H1 (cell line): ENCODE measurements at regions not wholly inside any gene's neighbourhood (a gene's known extent, or its start where the extent isn't known, plus 50 kb on each side); places are given as distances from the start of the nearest gene placed in this dataset.

Source experiments
- CTCF ChIA-PET: fragments of 300-600 bp; sonication (Branson Sonifier 250); formaldehyde crosslinking; loops from one replicate; lab custom pipeline; 2021; ENCODE audit not compliant: partially characterized antibody; lab: Charles Lee
- POLR2A ChIA-PET: fragments of 300-600 bp; sonication (Branson Sonifier 250); formaldehyde crosslinking; loops from one replicate; lab custom pipeline; 2021; ENCODE audit warnings: inconsistent platforms; ENCODE audit not compliant: partially characterized antibody; lab: Charles Lee
- DNase-seq, 2 experiments: peaks; one replicate each; pipeline versions ENCODE4 v3.0.0 to v3.0.0-alpha.2; 2010 to 2022; ENCODE audit warnings: low spot score in 2 of 2, low read depth in 1 of 2, mixed read lengths in 1 of 2
- FAIRE-seq: peaks from 2 replicates; lab custom pipeline; 2011; peaks lifted over from hg19 to GRCh38; lab: Jason Lieb, UNC
- H2AFZ ChIP-seq: 2 replicates; pipeline ENCODE4 v1.8.1; 2012; ENCODE audit warnings: low read length, inconsistent platforms
- H2AK5ac ChIP-seq: 2 replicates; pipeline ENCODE4 v1.6.1; 2013; ENCODE audit warnings: low read depth, low read length
- H2BK120ac ChIP-seq: replicated peaks from 2 replicates; pipeline ENCODE3; 2013; ENCODE audit warnings: low read depth, low read length, inconsistent platforms
- H2BK12ac ChIP-seq: 2 replicates; pipeline ENCODE4 v1.6.1; 2013; ENCODE audit warnings: low read depth, low read length
- H2BK15ac ChIP-seq: 2 replicates; pipeline ENCODE4 v1.6.1; 2013; ENCODE audit warnings: low read length
- H2BK20ac ChIP-seq: 2 replicates; pipeline ENCODE4 v1.6.1; 2013; ENCODE audit warnings: low read length
- H2BK5ac ChIP-seq: 2 replicates; pipeline ENCODE4 v1.6.1; 2013; ENCODE audit warnings: low read depth, low read length
- H3K14ac ChIP-seq: 2 replicates; pipeline ENCODE4 v1.6.1; 2013; ENCODE audit warnings: inconsistent platforms; ENCODE audit not compliant: insufficient read length
- H3K18ac ChIP-seq: 2 replicates; pipeline ENCODE4 v1.6.1; 2013; ENCODE audit warnings: low read length; ENCODE audit errors: extremely low read depth
- H3K23ac ChIP-seq: 2 replicates; pipeline ENCODE4 v1.6.1; 2013; ENCODE audit warnings: inconsistent platforms; ENCODE audit not compliant: insufficient read length
- H3K23me2 ChIP-seq: 2 replicates; pipeline ENCODE4 v1.6.1; 2013; ENCODE audit warnings: low read depth, low read length
- H3K27ac ChIP-seq: 2 replicates; pipeline ENCODE4 v1.6.1; 2011; ENCODE audit warnings: low read depth, low read length, inconsistent platforms
- H3K27me3 ChIP-seq, 4 experiments: replicated peaks in 1 of 4; 1 replicate in 1 of 4; 2 replicates in 3 of 4; pipeline versions ENCODE4 v1.6.1 to v1.8.1; 2011 to 2013; ENCODE audit warnings: low read length in 3 of 4, mild to moderate bottlenecking in 3 of 4, inconsistent platforms in 2 of 4, mixed read lengths in 2 of 4, moderate library complexity in 1 of 4; ENCODE audit not compliant: control insufficient read depth in 3 of 4, insufficient read depth in 3 of 4; ENCODE audit errors: extremely low read depth in 1 of 4
- H3K36me3 ChIP-seq, 4 experiments: 2 replicates each; pipeline versions ENCODE4 v1.6.1 to v1.8.1; 2011 to 2013; ENCODE audit warnings: mild to moderate bottlenecking in 4 of 4, low read length in 3 of 4, moderate library complexity in 2 of 4, control low read depth in 1 of 4, inconsistent platforms in 1 of 4; ENCODE audit not compliant: insufficient read depth in 4 of 4, control insufficient read depth in 2 of 4
- H3K4ac ChIP-seq: replicated peaks from 2 replicates; pipeline ENCODE3; 2013; ENCODE audit warnings: low read length, low read depth, mixed read lengths, inconsistent platforms; ENCODE audit not compliant: insufficient read length
- H3K4me1 ChIP-seq, 4 experiments: replicated peaks in 1 of 4; 1 replicate in 1 of 4; 2 replicates in 3 of 4; pipeline versions ENCODE4 v1.6.1 to v1.8.1; 2011 to 2013; ENCODE audit warnings: low read length in 3 of 4, inconsistent platforms in 2 of 4, mixed read lengths in 1 of 4; ENCODE audit not compliant: insufficient read depth in 4 of 4, control insufficient read depth in 3 of 4
- H3K4me2 ChIP-seq, 2 experiments: 2 replicates each; pipeline versions ENCODE4 v1.6.1 to v1.8.1; 2011 to 2013; ENCODE audit warnings: low read depth in 2 of 2, low read length in 2 of 2, control low read depth in 1 of 2, inconsistent platforms in 1 of 2, mild to moderate bottlenecking in 1 of 2; ENCODE audit not compliant: insufficient read depth in 1 of 2
- H3K4me3 ChIP-seq, 4 experiments: fragments of 200-600, 300-600 bp in 1 of 4; sonication (generic), shearing (Covaris generic), sonication (Bioruptor Twin) in 1 of 4; 2 replicates each; pipeline versions ENCODE4 v1.5.1 to v1.8.1; 2011 to 2016; ENCODE audit warnings: low read length in 4 of 4, low read depth in 3 of 4, control low read depth in 2 of 4, inconsistent platforms in 2 of 4, mild to moderate bottlenecking in 2 of 4, mixed read lengths in 1 of 4, moderate library complexity in 1 of 4; ENCODE audit not compliant: insufficient read depth in 2 of 4; ENCODE audit errors: extremely low read depth in 1 of 4
- H3K56ac ChIP-seq: replicated peaks from 2 replicates; pipeline ENCODE3; 2013; ENCODE audit warnings: low read depth, mild to moderate bottlenecking, mixed read lengths, low read length, inconsistent platforms; ENCODE audit not compliant: insufficient read length
- H3K79me1 ChIP-seq: 2 replicates; pipeline ENCODE4 v1.6.1; 2013; ENCODE audit warnings: low read depth, low read length, control low read depth
- H3K79me2 ChIP-seq, 2 experiments: 2 replicates each; pipeline versions ENCODE4 v1.6.1 to v1.8.1; 2012 to 2013; ENCODE audit warnings: low read length in 2 of 2, mild to moderate bottlenecking in 2 of 2, inconsistent platforms in 1 of 2; ENCODE audit not compliant: insufficient read depth in 2 of 2, control insufficient read depth in 1 of 2
- H3K9ac ChIP-seq, 4 experiments: replicated peaks in 1 of 4; 1 replicate in 1 of 4; 2 replicates in 3 of 4; pipeline versions ENCODE4 v1.6.1 to v1.8.1; 2011 to 2013; ENCODE audit warnings: low read depth in 3 of 4, low read length in 3 of 4, control low read depth in 2 of 4, mild to moderate bottlenecking in 2 of 4, moderate library complexity in 2 of 4, inconsistent platforms in 1 of 4; ENCODE audit errors: extremely low read depth in 1 of 4
- H3K9me3 ChIP-seq, 2 experiments: 2 replicates each; pipeline versions ENCODE4 v1.6.1 to v1.8.1; 2012 to 2013; ENCODE audit warnings: mild to moderate bottlenecking in 2 of 2, moderate library complexity in 2 of 2, control low read depth in 1 of 2, inconsistent platforms in 1 of 2, low read depth in 1 of 2, low read length in 1 of 2, mixed read lengths in 1 of 2; ENCODE audit not compliant: insufficient read depth in 2 of 2
- H4K20me1 ChIP-seq, 2 experiments: replicated peaks in 1 of 2; 2 replicates each; pipeline versions ENCODE3 to v1.8.1; 2011 to 2013; ENCODE audit warnings: inconsistent platforms in 2 of 2, low read length in 2 of 2, mild to moderate bottlenecking in 1 of 2; ENCODE audit not compliant: insufficient read depth in 2 of 2, control insufficient read depth in 1 of 2
- H4K5ac ChIP-seq: 2 replicates; pipeline ENCODE4 v1.6.1; 2013; ENCODE audit warnings: low read length, low read depth, mixed read lengths, inconsistent platforms; ENCODE audit not compliant: insufficient read length
- H4K8ac ChIP-seq: 2 replicates; pipeline ENCODE4 v1.8.0; 2013; ENCODE audit warnings: mild to moderate bottlenecking, moderate library complexity, low read length, inconsistent platforms; ENCODE audit not compliant: insufficient read depth; ENCODE audit errors: extremely low read depth
- H4K91ac ChIP-seq: replicated peaks from 2 replicates; pipeline ENCODE3; 2013; ENCODE audit warnings: low read length, mixed read lengths, inconsistent platforms; ENCODE audit not compliant: insufficient read length
- BACH1 ChIP-seq: IDR thresholded peaks from 2 replicates; pipeline ENCODE4 v1.6.1; 2012; ENCODE audit warnings: low read length, improper control_type of control experiment
- EP300 ChIP-seq, 2 experiments: IDR thresholded peaks; 1 replicate in 1 of 2; 2 replicates in 1 of 2; pipeline ENCODE4 v1.6.1; 2011 to 2012; ENCODE audit warnings: low read depth in 2 of 2, low read length in 2 of 2, mild to moderate bottlenecking in 2 of 2, borderline replicate concordance in 1 of 2, inconsistent platforms in 1 of 2, moderate library complexity in 1 of 2
- EZH2 ChIP-seq: fragments of 200-600 bp; sonication (generic); IDR thresholded peaks from 2 replicates; pipeline ENCODE4 v1.7.1; 2012; ENCODE audit warnings: low read depth, mild to moderate bottlenecking, moderate library complexity, low read length, inconsistent platforms; ENCODE audit not compliant: severe bottlenecking
- HDAC2 ChIP-seq, 2 experiments: fragments of 300-600 bp in 1 of 2; sonication (generic) in 1 of 2; IDR thresholded peaks; 2 replicates each; pipeline ENCODE4 v1.6.1; 2011 to 2012; ENCODE audit warnings: low read depth in 2 of 2, low read length in 2 of 2, mild to moderate bottlenecking in 2 of 2, moderate library complexity in 2 of 2, borderline replicate concordance in 1 of 2, inconsistent platforms in 1 of 2
- KDM4A ChIP-seq: IDR thresholded peaks from one replicate; pipeline ENCODE4 v1.7.1; 2012; ENCODE audit warnings: low read depth, mild to moderate bottlenecking, moderate library complexity, low read length, inconsistent platforms; ENCODE audit not compliant: severe bottlenecking
- MAFK ChIP-seq: IDR thresholded peaks from 2 replicates; pipeline ENCODE4 v1.6.1; 2012; ENCODE audit warnings: low read depth, mild to moderate bottlenecking, improper control_type of control experiment, low read length
- NANOG ChIP-seq: IDR thresholded peaks from 2 replicates; pipeline ENCODE4 v1.6.1; 2011; ENCODE audit warnings: low read length, low read depth, mild to moderate bottlenecking, inconsistent platforms; ENCODE audit not compliant: insufficient read depth, poor library complexity, severe bottlenecking
- POLR2AphosphoS5 ChIP-seq: IDR thresholded peaks from 2 replicates; pipeline ENCODE4 v1.6.1; 2011; ENCODE audit warnings: low read depth, low read length
- POU5F1 ChIP-seq: IDR thresholded peaks from 2 replicates; pipeline ENCODE4 v1.6.1; 2011; ENCODE audit warnings: low read depth, mild to moderate bottlenecking, low read length, moderate library complexity
- RFX5 ChIP-seq: IDR thresholded peaks from 2 replicates; pipeline ENCODE4 v1.6.1; 2011; ENCODE audit warnings: low read depth, low read length, improper control_type of control experiment, borderline replicate concordance
- RNF2 ChIP-seq: fragments of 200-900, 300-1000 bp; sonication (generic); IDR thresholded peaks from 2 replicates; pipeline ENCODE4 v1.7.1; 2016; ENCODE audit warnings: borderline replicate concordance, low read depth, mild to moderate bottlenecking, antibody characterized with exemption, low read length; ENCODE audit not compliant: poor library complexity, severe bottlenecking; ENCODE audit errors: missing control alignments
- SIX5 ChIP-seq: IDR thresholded peaks from 2 replicates; pipeline ENCODE4 v1.6.1; 2011; ENCODE audit warnings: mild to moderate bottlenecking, low read depth, low read length
- SP1 ChIP-seq: IDR thresholded peaks from 2 replicates; pipeline ENCODE4 v1.6.1; 2011; ENCODE audit warnings: low read depth, low read length
- WGBS, 2 experiments: shearing (Covaris generic) in 1 of 2; methylation state at CpG; one replicate each; pipeline versions ENCODE4 v1.1.6 to v1.1.7; 2013 to 2015; ENCODE audit warnings: low lambda C conversion rate in 2 of 2, mixed read lengths in 2 of 2, inconsistent platforms in 1 of 2, low coverage in 1 of 2, missing lambda C conversion rate in 1 of 2; ENCODE audit not compliant: insufficient replicate concordance in 2 of 2, insufficient coverage in 1 of 2, insufficient read length in 1 of 2; ENCODE audit errors: extremely low coverage in 1 of 2, missing lambda C conversion rate in 1 of 2; 5-methylcytosine and 5-hydroxymethylcytosine counted together
- TF ChIP-seq, protein P1 (sequence below): IDR thresholded peaks from 2 replicates; pipeline ENCODE4 v1.6.1; 2012; ENCODE audit warnings: inconsistent platforms

DNA sequence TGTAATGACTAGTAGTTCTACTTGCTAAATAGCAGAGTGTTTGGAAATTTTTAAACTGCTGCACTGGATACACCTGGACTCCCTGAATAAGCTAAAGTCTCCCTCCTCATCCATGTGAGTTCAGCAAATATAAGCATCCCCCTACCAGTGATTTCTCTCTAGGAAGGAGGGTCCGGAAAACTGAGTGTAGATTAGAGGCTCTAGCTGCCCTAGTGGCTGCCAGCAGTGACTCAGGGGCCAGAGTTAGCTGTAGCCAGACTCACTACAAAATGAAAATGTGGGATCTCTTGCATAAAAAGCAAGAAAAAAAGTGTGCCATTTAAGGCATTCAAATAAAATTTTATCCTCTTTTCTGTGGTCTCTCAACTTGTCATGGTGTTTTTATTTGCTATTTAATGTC, 485.0 kb upstream of the ATP11B start:
- H3K79me1 ChIP-seq: no peaks in the 10 kb centered on the region
- no peak overlapping the region for H4K8ac ChIP-seq
- no peak overlapping the region for H3K9ac ChIP-seq
- H2BK120ac ChIP-seq: no peak overlapping the region
- H4K20me1 ChIP-seq: no peaks in the 10 kb centered on the region
- no peak overlapping the region for H3K14ac ChIP-seq
- ChIA-PET POLR2A (no interaction called here), CTCF (no interaction called here)
- no peak overlapping the region for H3K4me3 ChIP-seq
- H4K91ac ChIP-seq: no peak overlapping the region
- H3K4me2 ChIP-seq: no peak overlapping the region
- H2BK12ac ChIP-seq: no peak overlapping the region
- no peak overlapping the region for H4K5ac ChIP-seq
- WGBS, 2 experiments: 58% methylated on average over 1 of the region's 1 CpG; no CpG with 5 or more reads in 1 of the 2 experiments
- H3K23ac ChIP-seq: no peak overlapping the region
- H3K27me3 ChIP-seq: no peaks in the 10 kb centered on the region
- no peaks in the 10 kb centered on the region for H3K36me3 ChIP-seq
- H3K79me2 ChIP-seq: no peaks in the 10 kb centered on the region
- no peak overlapping the region for H3K18ac ChIP-seq
- DNase-seq: no peak
- H2AK5ac ChIP-seq: no peak overlapping the region
- H2BK5ac ChIP-seq: no peak overlapping the region
- no peak overlapping the region for H3K27ac ChIP-seq
- no peak overlapping the region for H3K4ac ChIP-seq
- H3K4me1 ChIP-seq: peaks cover 0 to 5% (median 0%) of the 10 kb centered on the region in 4 experiments; a peak in 2 of 7 replicates
- no peak for FAIRE-seq
- H2AFZ ChIP-seq: no peak overlapping the region
- H2BK15ac ChIP-seq: no peak overlapping the region
- H3K23me2 ChIP-seq: no peaks in the 10 kb centered on the region
- no peak overlapping the region for H3K56ac ChIP-seq
- no peaks in the 10 kb centered on the region for H3K9me3 ChIP-seq
- no peak overlapping the region for H2BK20ac ChIP-seq
- no peak for TF ChIP-seq HDAC2 (IDR thresholded peaks at IDR 0.05; ENCODE audit: borderline replicate concordance in 1 of 2, low read depth in 2 of 2, low read length in 2 of 2)
- TF ChIP-seq POU5F1: no peak
- TF ChIP-seq KDM4A: no peak
- no peak for TF ChIP-seq RFX5
- no peak for TF ChIP-seq EP300 (IDR thresholded peaks at IDR 0.05; ENCODE audit: borderline replicate concordance in 1 of 2, low read depth in 2 of 2, low read length in 2 of 2)
- TF ChIP-seq, protein P1, sequence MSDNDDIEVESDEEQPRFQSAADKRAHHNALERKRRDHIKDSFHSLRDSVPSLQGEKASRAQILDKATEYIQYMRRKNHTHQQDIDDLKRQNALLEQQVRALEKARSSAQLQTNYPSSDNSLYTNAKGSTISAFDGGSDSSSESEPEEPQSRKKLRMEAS: no peak
- TF ChIP-seq MAFK: no peak
- TF ChIP-seq BACH1: no peak
- TF ChIP-seq SP1: no peak
- no peak for TF ChIP-seq RNF2
- TF ChIP-seq POLR2AphosphoS5: no peak
- TF ChIP-seq NANOG: no peak
- TF ChIP-seq SIX5: no peak
- TF ChIP-seq EZH2: no peak
